Effector memory CD8-positive, alpha-beta T cell (primary cell): ENCODE measurements at regions not wholly inside any gene's neighbourhood (a gene's known extent, or its start where the extent isn't known, plus 50 kb on each side); places are given as distances from the start of the nearest gene placed in this dataset.

Experiments used
- ATAC-seq: fragments of 150-1000 bp; cut with Tn5 transposase; replicated peaks from 2 replicates; pipeline ENCODE4 v1.10.0; 2021; ENCODE audit warnings: mild to moderate bottlenecking, moderate library complexity
- DNase-seq, 3 experiments: peaks; one replicate each; pipeline ENCODE4 v3.0.0; 2021
- H3K27ac Mint-ChIP-seq, 2 donors: one replicate each; pipeline ENCODE4 v1.8.0; 2022; ENCODE audit warnings: mild to moderate bottlenecking in 2 of 2, mixed read lengths in 2 of 2, moderate library complexity in 2 of 2
- H3K27me3 Mint-ChIP-seq, 2 donors: one replicate each; pipeline ENCODE4 v1.8.0; 2022; ENCODE audit warnings: mixed read lengths in 2 of 2
- H3K36me3 Mint-ChIP-seq: one replicate; pipeline ENCODE4 v1.8.0; 2022; ENCODE audit warnings: mild to moderate bottlenecking, moderate library complexity, mixed read lengths; ENCODE audit not compliant: insufficient read depth
- H3K4me1 Mint-ChIP-seq, 2 donors: one replicate each; pipeline ENCODE4 v1.8.0; 2022; ENCODE audit warnings: low read depth in 2 of 2, mixed read lengths in 2 of 2
- H3K4me3 Mint-ChIP-seq, 2 donors: one replicate each; pipeline ENCODE4 v1.8.0; 2022; ENCODE audit warnings: mild to moderate bottlenecking in 2 of 2, mixed read lengths in 2 of 2, moderate library complexity in 2 of 2
- H3K9me3 Mint-ChIP-seq, 2 donors: one replicate each; pipeline ENCODE4 v1.8.0; 2022; ENCODE audit warnings: mixed read lengths in 2 of 2

DNA sequence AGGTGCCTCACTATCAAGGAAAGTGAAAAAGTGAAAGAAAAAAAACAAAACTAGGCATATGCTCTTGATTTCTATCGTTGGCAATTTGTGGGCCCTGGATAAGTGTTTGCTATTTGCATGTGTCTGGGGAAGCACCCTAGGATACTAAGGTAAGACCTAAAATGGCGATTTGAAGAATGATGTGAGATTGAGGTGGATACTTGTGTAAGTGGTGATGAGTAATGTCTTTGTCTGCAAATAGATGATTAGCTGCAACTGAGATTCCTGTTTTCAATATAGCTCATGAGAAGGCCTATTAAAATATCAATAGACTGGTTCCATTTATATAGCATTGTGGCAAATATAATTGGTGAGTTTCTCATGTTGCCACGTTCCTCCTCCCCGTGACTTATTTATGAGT lies 261.7 kb downstream of the NEDD1 start:
- DNase-seq: no peak
- H3K36me3 Mint-ChIP-seq: no peaks in the 10 kb centered on the region
- H3K27ac Mint-ChIP-seq: no peak overlapping the region
- no peaks in the 10 kb centered on the region for H3K4me1 Mint-ChIP-seq
- peaks cover 6 to 7% of the 10 kb centered on the region in 2 donors for H3K27me3 Mint-ChIP-seq
- H3K4me3 Mint-ChIP-seq: no peak overlapping the region
- ATAC-seq: no peak
- no peaks in the 10 kb centered on the region for H3K9me3 Mint-ChIP-seq

DNA sequence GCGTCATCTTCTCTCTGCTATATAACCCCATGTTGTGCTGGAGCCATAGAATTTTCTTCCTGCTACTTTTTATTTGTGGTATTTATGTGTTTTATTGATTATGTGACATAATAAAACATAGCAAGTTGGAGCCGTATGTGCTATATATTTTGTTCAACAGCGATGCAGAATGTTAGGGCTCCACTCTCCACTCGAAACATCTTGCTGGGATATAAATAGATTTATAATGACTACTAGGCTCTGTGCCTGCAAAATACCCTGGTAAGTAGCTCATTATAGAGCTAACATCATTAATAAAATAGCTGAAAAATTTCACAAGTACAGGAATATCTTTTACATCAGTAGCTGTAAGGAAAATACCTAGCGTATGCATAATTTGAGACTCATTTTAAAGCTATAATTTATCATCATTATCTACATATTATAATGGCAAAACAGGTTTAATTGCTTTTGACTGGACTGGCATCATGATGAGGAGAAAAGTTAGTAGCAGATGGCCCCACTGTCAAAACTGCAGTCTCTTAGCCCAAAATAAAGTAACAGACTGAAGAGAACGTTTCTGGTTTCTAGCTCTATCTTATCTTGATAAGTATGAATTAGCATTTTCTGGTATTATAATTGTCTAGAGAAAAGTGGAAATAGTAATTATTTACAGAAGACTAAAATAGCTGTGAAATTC lies 263.0 kb downstream of the NEDD1 start:
- ATAC-seq: no peak
- no peaks in the 10 kb centered on the region for H3K36me3 Mint-ChIP-seq
- H3K27ac Mint-ChIP-seq: no peak overlapping the region
- no peaks in the 10 kb centered on the region for H3K9me3 Mint-ChIP-seq
- no peak overlapping the region for H3K4me3 Mint-ChIP-seq
- DNase-seq: no peak
- peaks cover 0 to 7% of the 10 kb centered on the region in 2 donors for H3K27me3 Mint-ChIP-seq
- no peaks in the 10 kb centered on the region for H3K4me1 Mint-ChIP-seq

DNA sequence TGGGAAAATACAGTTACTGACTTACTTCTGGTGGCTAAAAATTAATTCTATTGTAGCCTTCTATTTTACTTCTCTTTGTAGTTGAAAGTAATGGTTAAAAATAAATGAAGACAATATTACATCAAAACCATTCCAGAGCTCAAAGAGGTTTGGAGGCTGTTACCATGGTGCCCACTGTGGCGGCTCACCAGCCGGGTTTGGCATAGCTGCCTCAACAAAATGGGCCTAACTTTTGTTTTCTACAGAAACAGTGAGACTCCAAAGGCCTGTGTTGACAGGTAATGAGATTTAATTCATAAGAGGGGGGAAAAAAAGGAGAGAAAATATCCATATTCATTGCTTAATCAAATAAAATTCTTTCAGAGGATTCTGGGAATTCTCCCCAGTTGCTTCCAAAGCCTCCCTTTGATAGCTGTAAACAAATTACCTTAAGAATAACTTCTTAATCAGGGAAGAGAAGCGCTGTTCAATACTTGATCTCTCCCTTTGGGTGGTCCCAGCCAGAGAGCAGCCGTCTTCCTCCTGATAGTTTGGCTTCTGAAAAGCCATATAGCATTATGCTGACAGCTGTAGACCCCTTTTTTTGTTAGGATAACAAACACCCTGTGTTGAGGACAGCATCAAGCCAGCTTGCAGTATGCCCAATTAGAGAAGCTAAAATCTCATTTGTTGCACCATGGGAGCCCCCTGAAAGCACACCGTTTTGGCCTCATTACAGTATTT lies 266.8 kb downstream of the NEDD1 start:
- no peak overlapping the region for H3K4me3 Mint-ChIP-seq
- no peak for DNase-seq
- H3K4me1 Mint-ChIP-seq: no peaks in the 10 kb centered on the region
- H3K9me3 Mint-ChIP-seq: no peaks in the 10 kb centered on the region
- no peak for ATAC-seq
- peaks cover 0 to 4% of the 10 kb centered on the region in 2 donors for H3K27me3 Mint-ChIP-seq
- H3K27ac Mint-ChIP-seq: no peak overlapping the region
- no peaks in the 10 kb centered on the region for H3K36me3 Mint-ChIP-seq

DNA sequence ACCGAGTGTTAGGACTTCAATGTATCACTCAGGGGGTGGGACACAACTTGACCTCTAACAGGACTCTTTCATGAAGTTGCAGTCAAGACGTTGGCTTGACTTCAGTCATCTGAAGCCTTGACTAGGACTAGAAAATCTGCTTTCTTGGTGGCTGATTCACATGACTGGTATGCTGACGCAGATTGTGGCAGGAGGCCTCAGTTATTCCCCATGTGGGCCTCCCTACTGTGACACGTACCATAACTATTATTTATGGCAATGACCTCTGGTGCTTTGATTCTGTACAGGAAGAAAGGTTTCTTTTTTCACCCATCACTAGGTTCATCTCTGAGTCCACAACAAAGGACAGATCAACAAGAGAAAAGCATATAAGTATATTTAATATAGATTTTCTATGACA lies 270.4 kb downstream of the NEDD1 start:
- no peak for DNase-seq
- no peak overlapping the region for H3K4me3 Mint-ChIP-seq
- no peaks in the 10 kb centered on the region for H3K4me1 Mint-ChIP-seq
- peaks cover 0 to 3% of the 10 kb centered on the region in 2 donors for H3K27me3 Mint-ChIP-seq
- peaks cover 0 to 4% of the 10 kb centered on the region in 2 donors for H3K9me3 Mint-ChIP-seq
- no peaks in the 10 kb centered on the region for H3K36me3 Mint-ChIP-seq
- no peak overlapping the region for H3K27ac Mint-ChIP-seq
- no peak for ATAC-seq

DNA sequence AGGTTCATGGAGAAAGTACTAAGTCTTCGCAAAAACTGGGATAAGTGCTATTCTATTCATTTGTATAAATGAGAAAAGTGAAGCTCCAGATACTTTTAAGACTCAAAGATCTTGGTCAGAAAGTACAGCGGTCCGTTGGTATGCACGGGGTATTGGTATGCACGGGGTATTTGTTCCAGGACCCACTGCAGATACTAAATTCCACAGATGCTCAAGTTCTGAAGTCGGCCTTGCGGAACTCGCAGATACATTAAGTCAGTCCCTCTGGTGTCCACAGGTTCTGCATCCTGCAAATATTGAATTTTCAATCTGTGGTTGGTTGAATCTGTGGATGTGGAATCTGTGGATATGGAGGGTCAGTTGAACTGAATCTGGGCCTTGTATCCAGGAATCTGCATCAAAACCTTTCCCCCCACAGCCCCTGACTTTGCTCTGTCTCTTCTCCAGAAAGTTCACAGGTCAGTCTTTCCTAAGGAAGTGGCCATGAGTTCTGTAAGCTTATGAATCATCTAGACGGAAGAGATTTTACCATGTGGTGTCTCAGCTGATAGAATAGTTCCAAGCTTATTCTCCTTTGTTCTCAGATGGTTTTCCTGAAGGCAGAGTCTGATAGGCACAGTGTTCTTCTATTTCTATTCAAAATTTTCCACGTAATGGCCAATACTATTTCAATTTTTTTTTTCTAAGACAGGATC lies 274.7 kb downstream of the NEDD1 start:
- Mint-ChIP-seq H3K9me3 (peaks cover 0 to 4% of the 10 kb centered on the region in 2 donors), H3K4me1 (no peaks in the 10 kb centered on the region), H3K36me3 (no peaks in the 10 kb centered on the region), H3K4me3 (no peak overlapping the region), H3K27ac (no peak overlapping the region), H3K27me3 (peaks cover 0 to 10% of the 10 kb centered on the region in 2 donors)
- DNase-seq (no peak), ATAC-seq (no peak)

DNA sequence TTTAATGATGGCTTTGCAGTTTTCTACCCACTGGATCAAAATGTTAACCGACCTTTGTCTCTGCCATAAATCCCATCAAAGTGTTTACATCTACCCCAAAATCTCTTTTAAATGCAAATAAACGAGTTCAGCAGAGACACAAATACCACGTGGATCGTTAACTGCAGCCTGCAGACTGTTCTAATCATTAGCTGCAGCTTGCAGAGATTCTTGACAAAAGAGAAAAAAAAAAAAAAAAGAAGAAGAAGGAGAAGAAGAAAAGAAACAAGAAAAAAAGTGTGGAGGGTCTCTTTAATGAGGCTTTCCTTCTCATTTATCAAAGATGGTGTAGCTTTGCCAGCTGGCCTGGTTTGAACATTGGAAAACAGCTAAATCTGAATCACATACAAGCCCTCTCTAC lies 275.7 kb downstream of the NEDD1 start:
- DNase-seq: no peak
- H3K27me3 Mint-ChIP-seq: peaks cover 0 to 10% of the 10 kb centered on the region in 2 donors
- no peak for ATAC-seq
- H3K36me3 Mint-ChIP-seq: no peaks in the 10 kb centered on the region
- peaks cover 0 to 4% of the 10 kb centered on the region in 2 donors for H3K9me3 Mint-ChIP-seq
- H3K4me1 Mint-ChIP-seq: no peaks in the 10 kb centered on the region
- no peak overlapping the region for H3K27ac Mint-ChIP-seq
- no peak overlapping the region for H3K4me3 Mint-ChIP-seq

DNA sequence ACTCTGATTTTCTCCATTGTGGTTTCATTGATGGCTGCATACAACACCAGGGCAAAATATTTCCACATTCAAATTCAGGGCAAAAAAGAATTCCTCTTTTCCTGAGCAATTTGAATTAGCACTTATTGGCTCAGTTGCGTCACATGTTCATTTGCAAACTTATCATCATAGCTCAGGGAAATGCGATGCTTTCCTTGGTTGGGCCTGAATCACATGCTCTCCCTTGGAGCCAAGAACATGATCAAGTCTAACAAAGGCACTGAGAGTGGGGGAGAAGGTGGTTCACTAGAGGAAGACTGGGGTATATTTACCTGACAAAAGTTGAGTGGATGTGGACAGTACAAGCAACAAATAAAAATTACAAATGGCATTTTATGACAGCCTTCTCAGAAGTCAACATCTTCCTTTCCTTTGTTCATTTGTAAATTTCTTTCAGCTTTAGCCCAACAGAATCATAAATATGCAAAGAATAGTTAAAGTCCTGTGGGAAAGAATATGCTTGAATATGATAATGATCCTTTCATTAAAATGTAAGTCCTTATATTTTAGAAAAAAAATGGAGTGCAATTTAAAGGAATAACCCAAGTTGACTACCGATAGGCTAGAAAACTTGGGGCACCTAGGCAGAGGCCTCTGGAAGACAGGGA lies 277.2 kb downstream of the NEDD1 start:
- Mint-ChIP-seq H3K9me3 (peaks cover 0 to 4% of the 10 kb centered on the region in 2 donors), H3K27ac (no peak overlapping the region), H3K4me3 (no peak overlapping the region), H3K4me1 (no peaks in the 10 kb centered on the region), H3K27me3 (peaks cover 0 to 10% of the 10 kb centered on the region in 2 donors), H3K36me3 (no peaks in the 10 kb centered on the region)
- ATAC-seq: no peak
- no peak for DNase-seq

DNA sequence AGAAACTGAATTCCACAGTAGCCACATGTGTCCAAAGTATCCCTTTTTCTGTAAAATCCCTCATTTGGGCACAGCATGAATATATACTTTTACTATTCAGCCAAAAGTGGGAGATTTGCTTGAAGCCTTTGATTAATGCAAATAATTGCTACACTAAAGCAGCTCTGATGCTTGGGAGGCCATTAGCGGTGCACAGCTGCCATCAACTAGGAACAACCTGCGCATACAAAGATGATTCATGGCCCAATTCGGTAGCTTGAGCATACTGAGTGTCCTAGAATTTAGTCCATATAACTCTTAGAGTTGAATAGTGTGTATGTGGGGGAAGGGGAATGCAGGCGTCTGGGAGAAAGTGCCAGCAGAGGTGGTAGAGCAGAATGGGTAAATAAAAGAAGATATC lies 277.0 kb upstream of the RMST start:
- no peaks in the 10 kb centered on the region for H3K36me3 Mint-ChIP-seq
- no peak for ATAC-seq
- no peaks in the 10 kb centered on the region for H3K9me3 Mint-ChIP-seq
- H3K4me1 Mint-ChIP-seq: no peaks in the 10 kb centered on the region
- peaks cover 0 to 10% of the 10 kb centered on the region in 2 donors for H3K27me3 Mint-ChIP-seq
- DNase-seq: no peak
- H3K4me3 Mint-ChIP-seq: no peak overlapping the region
- H3K27ac Mint-ChIP-seq: no peak overlapping the region

DNA sequence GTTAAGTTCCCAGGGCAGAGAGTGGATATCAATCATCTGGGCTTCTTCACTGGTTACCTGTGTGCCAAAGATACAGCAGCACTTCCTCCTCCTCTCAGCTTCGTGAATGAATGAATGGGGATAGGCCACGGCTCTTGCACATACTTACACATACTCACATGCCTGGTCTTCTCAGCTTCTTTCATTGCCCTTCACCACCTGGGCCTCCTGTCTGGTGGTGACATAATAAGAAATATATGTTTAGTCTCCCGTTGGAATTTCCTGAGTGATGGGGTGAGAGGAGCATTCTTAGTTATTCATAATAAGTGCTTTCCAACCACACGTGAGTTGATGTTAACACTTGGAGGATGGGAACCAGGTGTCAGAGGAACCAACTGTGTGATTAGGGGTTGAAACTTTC lies 268.1 kb upstream of the RMST start:
- ATAC-seq (no peak), DNase-seq (no peak)
- Mint-ChIP-seq H3K27me3 (no peaks in the 10 kb centered on the region), H3K4me3 (no peak overlapping the region), H3K4me1 (no peaks in the 10 kb centered on the region), H3K36me3 (no peaks in the 10 kb centered on the region), H3K9me3 (peaks cover 0 to 7% of the 10 kb centered on the region in 2 donors), H3K27ac (no peak overlapping the region)

DNA sequence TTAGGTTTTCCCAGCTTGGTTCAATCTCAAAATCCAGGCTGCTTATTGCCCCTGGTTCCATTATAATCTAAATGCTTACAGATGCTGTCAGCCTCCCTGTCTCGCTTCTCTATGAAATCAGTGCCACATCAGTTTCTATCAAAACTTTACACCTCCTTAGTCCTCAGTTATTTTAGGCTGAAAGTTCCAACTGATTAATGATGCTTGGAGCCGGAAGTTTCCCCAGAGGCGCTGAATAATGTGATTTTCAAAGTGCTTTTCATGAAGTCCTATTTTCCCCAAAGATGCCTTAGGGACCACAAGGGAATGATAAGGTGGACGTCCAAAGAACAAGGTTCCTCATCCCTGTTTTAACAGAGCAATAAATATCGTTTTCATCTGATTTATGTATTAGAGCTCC lies 262.4 kb upstream of the RMST start:
- H3K36me3 Mint-ChIP-seq: no peaks in the 10 kb centered on the region
- ATAC-seq (no peak), DNase-seq (no peak)
- H3K27me3 Mint-ChIP-seq: no peaks in the 10 kb centered on the region
- no peak overlapping the region for H3K4me3 Mint-ChIP-seq
- H3K4me1 Mint-ChIP-seq: no peaks in the 10 kb centered on the region
- no peaks in the 10 kb centered on the region for H3K9me3 Mint-ChIP-seq
- no peak overlapping the region for H3K27ac Mint-ChIP-seq

DNA sequence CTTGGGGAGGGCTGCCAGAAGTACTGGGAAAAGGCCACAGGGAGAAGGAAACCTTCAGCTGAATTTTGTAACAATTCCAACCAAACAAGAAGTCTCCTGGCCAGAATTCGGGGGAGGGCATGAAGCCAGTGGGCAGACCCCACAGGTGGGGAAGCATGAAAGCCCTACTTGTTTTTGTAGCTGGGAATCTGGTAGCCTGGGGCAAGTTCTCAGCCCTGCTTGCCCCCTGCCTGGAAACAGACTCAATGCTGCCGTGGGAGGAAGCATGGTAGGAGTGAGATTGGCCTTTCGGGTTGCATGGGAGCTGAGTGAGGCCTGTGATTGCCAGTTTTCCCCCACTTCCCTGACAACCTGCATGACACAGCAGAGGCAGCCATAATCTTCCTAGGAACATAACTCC lies 259.2 kb upstream of the RMST start:
- no peak for ATAC-seq
- Mint-ChIP-seq H3K27ac (no peak overlapping the region), H3K27me3 (no peaks in the 10 kb centered on the region), H3K9me3 (peaks cover 0 to 1% of the 10 kb centered on the region in 2 donors), H3K36me3 (no peaks in the 10 kb centered on the region), H3K4me3 (no peak overlapping the region), H3K4me1 (no peaks in the 10 kb centered on the region)
- no peak for DNase-seq

DNA sequence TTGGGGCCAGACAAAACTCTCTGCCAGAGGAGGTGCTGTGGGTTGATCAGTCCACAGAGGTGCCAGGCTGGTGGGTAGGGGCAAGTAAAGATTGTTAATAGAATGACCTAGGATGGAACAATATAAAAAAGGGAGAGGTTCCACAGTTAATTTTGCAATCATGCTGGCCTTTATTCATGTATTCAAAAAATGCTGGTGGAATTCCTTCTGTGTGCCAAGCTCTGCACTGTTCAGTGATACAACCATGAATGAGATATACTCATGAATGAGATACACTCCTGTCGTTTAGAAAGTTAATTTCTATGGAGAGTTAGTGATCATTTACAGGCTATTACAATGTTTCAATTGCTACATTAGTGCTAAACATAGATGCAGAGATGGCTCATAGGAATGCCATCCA lies 252.6 kb upstream of the RMST start:
- Mint-ChIP-seq H3K27me3 (no peaks in the 10 kb centered on the region), H3K27ac (no peak overlapping the region), H3K4me1 (no peaks in the 10 kb centered on the region), H3K9me3 (peaks cover 0 to 3% of the 10 kb centered on the region in 2 donors), H3K4me3 (no peak overlapping the region), H3K36me3 (peaks cover 3% of the 10 kb centered on the region)
- ATAC-seq (no peak), DNase-seq (no peak)

DNA sequence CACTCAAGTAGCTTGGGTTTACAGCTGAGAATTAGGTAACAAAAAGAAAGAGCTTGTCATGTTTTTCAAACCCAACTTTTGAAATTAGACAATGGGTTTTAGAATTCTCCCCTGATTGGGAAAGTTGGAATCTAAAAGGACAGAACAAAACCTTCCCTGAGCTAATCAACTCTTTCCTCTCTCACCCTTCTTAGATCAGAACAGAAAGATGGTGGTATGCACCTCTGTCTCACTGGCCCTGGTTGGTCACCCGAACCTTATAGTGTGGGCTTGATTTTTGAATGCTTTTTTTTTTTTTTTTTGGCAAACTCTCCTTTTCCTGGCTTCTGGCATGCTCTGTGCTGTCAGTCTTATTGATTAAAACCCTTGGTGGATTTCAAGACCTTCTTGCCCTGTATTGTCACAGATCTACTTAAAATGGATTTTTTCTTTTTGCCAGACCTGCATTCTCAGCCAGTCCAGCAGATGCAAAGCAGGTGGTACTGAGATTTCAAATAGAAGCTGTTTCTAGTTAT lies 251.1 kb upstream of the RMST start:
- Mint-ChIP-seq H3K9me3 (peaks cover 0 to 1% of the 10 kb centered on the region in 2 donors), H3K4me3 (no peak overlapping the region), H3K27ac (no peak overlapping the region), H3K27me3 (no peaks in the 10 kb centered on the region), H3K4me1 (no peaks in the 10 kb centered on the region), H3K36me3 (peaks cover 3% of the 10 kb centered on the region)
- no peak for DNase-seq
- no peak for ATAC-seq
